GM12891 (cell line): ENCODE measurements at regions not wholly inside any gene's neighbourhood (a gene's known extent, or its start where the extent isn't known, plus 50 kb on each side); places are given as distances from the start of the nearest gene placed in this dataset.

Experiments used
- PAX5 ChIP-seq: IDR thresholded peaks from 2 replicates; pipeline ENCODE4 v1.6.1; 2011; ENCODE audit warnings: low read length, moderate library complexity, mild to moderate bottlenecking; ENCODE audit not compliant: insufficient read depth, severe bottlenecking
- POLR2A ChIP-seq: IDR thresholded peaks from 2 replicates; pipeline ENCODE4 v1.6.1; 2011; ENCODE audit warnings: low read depth, low read length, control low read depth
- POLR2AphosphoS5 ChIP-seq: IDR thresholded peaks from 2 replicates; pipeline ENCODE4 v1.6.1; 2011; ENCODE audit warnings: low read depth, low read length, control low read depth
- POU2F2 ChIP-seq: IDR thresholded peaks from 2 replicates; pipeline ENCODE4 v1.6.1; 2011; ENCODE audit warnings: low read depth, mild to moderate bottlenecking, control low read depth, low read length, moderate library complexity
- SPI1 ChIP-seq: IDR thresholded peaks from 2 replicates; pipeline ENCODE4 v1.6.1; 2011; ENCODE audit warnings: low read depth, low read length, control low read depth
- TAF1 ChIP-seq: IDR thresholded peaks from 2 replicates; pipeline ENCODE4 v1.6.1; 2011; ENCODE audit warnings: low read depth, low read length, control low read depth

DNA sequence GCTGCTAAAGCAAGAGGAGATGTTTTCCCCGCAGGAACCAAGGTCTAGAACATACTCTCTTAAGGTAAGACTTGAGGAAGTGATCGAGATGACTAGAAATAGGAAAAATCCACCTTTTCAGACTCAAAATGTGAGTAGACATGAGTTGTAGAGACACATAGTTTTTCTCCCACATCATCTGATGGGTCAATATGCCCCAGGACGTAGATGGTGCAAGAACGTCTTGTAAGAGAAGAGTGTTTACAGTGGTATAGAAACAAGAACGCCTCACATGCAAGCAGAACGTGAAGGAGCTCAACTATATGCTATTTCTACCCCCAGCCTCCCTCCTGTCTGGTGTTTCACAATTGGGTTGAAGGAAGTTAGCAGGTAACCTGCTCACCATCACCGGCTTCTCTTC is 144.0 kb upstream of the BACE2 start:
- TF ChIP-seq POLR2AphosphoS5 (no peak), SPI1 (no peak), POLR2A (no peak), PAX5 (no peak), TAF1 (no peak), POU2F2 (no peak)
